WTC11 (cell line): ENCODE measurements at regions not wholly inside any gene's neighbourhood (a gene's known extent, or its start where the extent isn't known, plus 50 kb on each side); places are given as distances from the start of the nearest gene placed in this dataset.

Experiments
- ATAC-seq: fragments of 200-7000 bp; cut with Tn5 transposase; 2 replicates; pipeline ENCODE4 v1.10.0; 2021; ENCODE audit warnings: mild to moderate bottlenecking, moderate library complexity
- CTCF ChIA-PET: fragments of 300-600 bp; sonication (Branson Sonifier 250); formaldehyde crosslinking; loops from one replicate; lab custom pipeline; 2021; ENCODE audit warnings: antibody characterized with exemption; lab: Charles Lee
- POLR2A ChIA-PET: fragments of 350-600 bp; sonication (Branson Sonifier 250); formaldehyde crosslinking; loops from one replicate; lab custom pipeline; 2021; ENCODE audit warnings: antibody characterized with exemption; lab: Charles Lee
- DNase-seq: peaks from one replicate; pipeline ENCODE4 v3.0.0; 2021; ENCODE audit warnings: low spot score
- H3K27ac Mint-ChIP-seq: 2 replicates; pipeline ENCODE4 v1.8.0; 2021; ENCODE audit warnings: mixed read lengths
- H3K27me3 Mint-ChIP-seq: 2 replicates; pipeline ENCODE4 v1.8.0; 2021; ENCODE audit warnings: low read depth, mild to moderate bottlenecking, moderate library complexity, mixed read lengths
- H3K36me3 Mint-ChIP-seq: 2 replicates; pipeline ENCODE4 v1.8.0; 2021; ENCODE audit warnings: mixed read lengths
- H3K4me1 Mint-ChIP-seq: 2 replicates; pipeline ENCODE4 v1.8.0; 2022; ENCODE audit warnings: mixed read lengths
- H3K4me3 Mint-ChIP-seq: 2 replicates; pipeline ENCODE4 v1.8.0; 2021; ENCODE audit warnings: mild to moderate bottlenecking, moderate library complexity, mixed read lengths
- H3K9me3 Mint-ChIP-seq: 2 replicates; pipeline ENCODE4 v1.8.0; 2021; ENCODE audit warnings: mixed read lengths
- CDX4 ChIP-seq: fragments of 250-450 bp; sonication (Bioruptor Pico); IDR thresholded peaks from 2 replicates; pipeline ENCODE4 v1.9.0; 2021; ENCODE audit warnings: moderate library complexity, mild to moderate bottlenecking, inconsistent platforms, borderline replicate concordance
- ELF4 ChIP-seq: sonication (generic); formaldehyde crosslinking; IDR thresholded peaks from 2 replicates; pipeline ENCODE4 v1.8.1; 2022; ENCODE audit warnings: low read depth, mild to moderate bottlenecking, moderate library complexity, missing genetic modification reagents
- JAZF1 ChIP-seq: fragments of 250-450 bp; sonication (Bioruptor Pico); IDR thresholded peaks from 2 replicates; pipeline ENCODE4 v1.9.0; 2021; ENCODE audit warnings: moderate library complexity, mild to moderate bottlenecking, inconsistent platforms
- NFATC4 ChIP-seq: fragments of 250-450 bp; sonication (Bioruptor Pico); IDR thresholded peaks from 2 replicates; pipeline ENCODE4 v1.9.0; 2021; ENCODE audit warnings: mild to moderate bottlenecking
- NFYB ChIP-seq: sonication (generic); formaldehyde crosslinking; conservative IDR thresholded peaks from 2 replicates; pipeline ENCODE4 v1.8.0; 2022; ENCODE audit warnings: low read depth, missing genetic modification reagents
- NR3C1 ChIP-seq: sonication (generic); formaldehyde crosslinking; conservative IDR thresholded peaks from 2 replicates; pipeline ENCODE4 v1.8.1; 2023; ENCODE audit warnings: low read depth, mild to moderate bottlenecking, missing genetic modification reagents
- OVOL2 ChIP-seq: fragments of 250-450 bp; sonication (Bioruptor Pico); IDR thresholded peaks from 2 replicates; pipeline ENCODE4 v1.9.0; 2021; ENCODE audit warnings: mild to moderate bottlenecking, borderline replicate concordance
- PREB ChIP-seq: sonication (generic); formaldehyde crosslinking; IDR thresholded peaks from 2 replicates; pipeline ENCODE4 v1.8.1; 2022; ENCODE audit warnings: mild to moderate bottlenecking, missing genetic modification reagents, moderate library complexity, borderline replicate concordance
- TCF7 ChIP-seq: sonication (generic); formaldehyde crosslinking; IDR thresholded peaks from 2 replicates; pipeline ENCODE4 v1.8.0; 2022; ENCODE audit warnings: mild to moderate bottlenecking, low read depth, missing genetic modification reagents, moderate library complexity
- ZBTB21 ChIP-seq: sonication (generic); formaldehyde crosslinking; IDR thresholded peaks from 2 replicates; pipeline ENCODE4 v1.8.1; 2023; ENCODE audit warnings: mild to moderate bottlenecking, missing genetic modification reagents, borderline replicate concordance
- ZNF121 ChIP-seq: sonication (generic); formaldehyde crosslinking; IDR thresholded peaks from 2 replicates; pipeline ENCODE4 v1.8.0; 2023; ENCODE audit warnings: missing genetic modification reagents
- ZNF281 ChIP-seq: sonication (generic); formaldehyde crosslinking; IDR thresholded peaks from 2 replicates; pipeline ENCODE4 v1.8.0; 2023; ENCODE audit warnings: mild to moderate bottlenecking, missing genetic modification reagents
- ZNF317 ChIP-seq: sonication (generic); formaldehyde crosslinking; IDR thresholded peaks from 2 replicates; pipeline ENCODE4 v1.8.1; 2023; ENCODE audit warnings: low read depth, mild to moderate bottlenecking, moderate library complexity, missing genetic modification reagents, borderline replicate concordance
- TF ChIP-seq, protein P1 (sequence below): sonication (generic); formaldehyde crosslinking; IDR thresholded peaks from 2 replicates; pipeline ENCODE4 v1.8.1; 2023; ENCODE audit warnings: mild to moderate bottlenecking, moderate library complexity, missing genetic modification reagents
- TF ChIP-seq, protein P2 (sequence below): fragments of 250-450 bp; sonication (Bioruptor Pico); IDR thresholded peaks from 2 replicates; pipeline ENCODE4 v1.9.0; 2021; ENCODE audit warnings: mild to moderate bottlenecking, borderline replicate concordance
- TF ChIP-seq, protein P3 (sequence below): sonication (generic); formaldehyde crosslinking; IDR thresholded peaks from 2 replicates; pipeline ENCODE4 v1.8.1; 2023; ENCODE audit warnings: mild to moderate bottlenecking, missing genetic modification reagents
- TF ChIP-seq, protein P4 (sequence below): sonication (generic); formaldehyde crosslinking; IDR thresholded peaks from 2 replicates; pipeline ENCODE4 v1.8.1; 2022; ENCODE audit warnings: mild to moderate bottlenecking, moderate library complexity, missing genetic modification reagents

DNA sequence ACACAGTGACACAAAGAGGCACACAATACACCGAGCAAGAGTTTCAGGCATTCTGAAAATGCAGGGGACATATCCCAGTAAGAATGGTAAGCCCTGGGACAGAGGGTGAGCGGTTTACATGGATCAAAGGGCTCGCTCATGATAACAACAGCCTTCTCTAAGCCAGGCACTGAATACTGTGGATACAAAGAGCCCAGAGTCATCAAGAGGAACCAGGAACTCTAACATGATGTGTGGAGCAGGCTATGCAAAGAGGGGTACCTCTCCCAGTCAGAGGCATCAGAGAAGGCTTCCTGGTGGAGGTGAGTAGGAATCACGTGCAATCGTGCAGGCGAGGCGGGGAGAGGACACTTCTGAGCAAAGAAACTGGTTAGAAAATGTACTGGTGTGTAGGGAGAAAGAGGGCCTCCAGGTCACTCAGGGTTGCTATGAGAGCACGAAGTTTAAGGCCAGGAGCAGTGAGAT is 76.9 kb upstream of the EEA1 start:
- Mint-ChIP-seq H3K27ac (no peak overlapping the region; the same call in 1 of the 2 replicates), H3K4me1 (peaks cover 27% of the 10 kb centered on the region)
- no peak for DNase-seq
- CTCF ChIA-PET: no interaction called here
- POLR2A ChIA-PET: no interaction called here
- no peak for TF ChIP-seq JAZF1
- TF ChIP-seq ZNF317 (CRISPR knock-in tag): no peak
- TF ChIP-seq, protein P1, sequence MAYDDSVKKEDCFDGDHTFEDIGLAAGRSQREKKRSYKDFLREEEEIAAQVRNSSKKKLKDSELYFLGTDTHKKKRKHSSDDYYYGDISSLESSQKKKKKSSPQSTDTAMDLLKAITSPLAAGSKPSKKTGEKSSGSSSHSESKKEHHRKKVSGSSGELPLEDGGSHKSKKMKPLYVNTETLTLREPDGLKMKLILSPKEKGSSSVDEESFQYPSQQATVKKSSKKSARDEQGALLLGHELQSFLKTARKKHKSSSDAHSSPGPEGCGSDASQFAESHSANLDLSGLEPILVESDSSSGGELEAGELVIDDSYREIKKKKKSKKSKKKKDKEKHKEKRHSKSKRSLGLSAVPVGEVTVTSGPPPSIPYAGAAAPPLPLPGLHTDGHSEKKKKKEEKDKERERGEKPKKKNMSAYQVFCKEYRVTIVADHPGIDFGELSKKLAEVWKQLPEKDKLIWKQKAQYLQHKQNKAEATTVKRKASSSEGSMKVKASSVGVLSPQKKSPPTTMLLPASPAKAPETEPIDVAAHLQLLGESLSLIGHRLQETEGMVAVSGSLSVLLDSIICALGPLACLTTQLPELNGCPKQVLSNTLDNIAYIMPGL (CRISPR knock-in tag): no peak
- TF ChIP-seq NFATC4 (CRISPR knock-in tag): no peak
- TF ChIP-seq CDX4: no peak
- TF ChIP-seq, all 79 proteins: peak for 0
- no peaks in the 10 kb centered on the region for H3K27me3 Mint-ChIP-seq
- peak; percentile 53 for ATAC-seq
- H3K36me3 Mint-ChIP-seq: no peaks in the 10 kb centered on the region
- H3K9me3 Mint-ChIP-seq: no peaks in the 10 kb centered on the region
- no peak overlapping the region for H3K4me3 Mint-ChIP-seq

DNA sequence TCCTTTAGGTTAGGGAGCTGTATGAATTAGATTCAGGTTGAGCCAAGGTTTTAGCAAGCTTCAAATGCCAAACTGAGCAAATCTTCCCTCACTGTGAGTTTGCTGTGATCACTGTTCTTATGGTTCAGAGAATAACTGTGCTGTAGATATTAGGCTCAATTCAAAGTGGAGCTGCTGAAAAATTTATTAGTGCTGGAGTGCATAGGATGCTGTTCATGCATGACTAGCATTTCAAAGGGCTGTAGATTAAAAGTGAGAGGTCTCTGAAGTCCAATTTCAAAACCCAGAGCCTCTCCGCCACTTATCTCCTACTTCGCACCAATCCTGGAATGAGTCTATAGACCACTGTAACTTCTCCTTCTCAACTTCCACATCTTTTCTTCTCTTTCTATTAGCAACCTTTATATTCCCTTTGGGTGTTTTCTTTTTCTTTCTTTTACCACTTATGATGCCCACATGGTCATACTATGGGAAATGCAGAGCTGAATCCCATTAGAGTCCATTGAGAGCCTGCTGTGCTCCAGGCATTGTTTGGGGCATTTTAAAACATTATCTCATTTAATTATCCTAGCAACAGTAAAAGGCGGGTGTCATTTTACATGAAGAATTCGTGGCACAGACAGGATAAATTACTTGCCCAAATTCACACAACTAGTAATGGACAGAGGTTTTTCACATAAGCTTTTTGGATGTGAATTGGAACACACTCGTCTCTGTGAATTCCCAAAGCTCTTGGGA is 77.5 kb upstream of the EEA1 start:
- POLR2A ChIA-PET: no interaction called here
- H3K4me3 Mint-ChIP-seq: no peak overlapping the region
- no peak for TF ChIP-seq NR3C1 (CRISPR knock-in tag)
- no peak for TF ChIP-seq ZBTB21 (CRISPR knock-in tag)
- TF ChIP-seq TCF7 (CRISPR knock-in tag): no peak
- TF ChIP-seq, protein P2, sequence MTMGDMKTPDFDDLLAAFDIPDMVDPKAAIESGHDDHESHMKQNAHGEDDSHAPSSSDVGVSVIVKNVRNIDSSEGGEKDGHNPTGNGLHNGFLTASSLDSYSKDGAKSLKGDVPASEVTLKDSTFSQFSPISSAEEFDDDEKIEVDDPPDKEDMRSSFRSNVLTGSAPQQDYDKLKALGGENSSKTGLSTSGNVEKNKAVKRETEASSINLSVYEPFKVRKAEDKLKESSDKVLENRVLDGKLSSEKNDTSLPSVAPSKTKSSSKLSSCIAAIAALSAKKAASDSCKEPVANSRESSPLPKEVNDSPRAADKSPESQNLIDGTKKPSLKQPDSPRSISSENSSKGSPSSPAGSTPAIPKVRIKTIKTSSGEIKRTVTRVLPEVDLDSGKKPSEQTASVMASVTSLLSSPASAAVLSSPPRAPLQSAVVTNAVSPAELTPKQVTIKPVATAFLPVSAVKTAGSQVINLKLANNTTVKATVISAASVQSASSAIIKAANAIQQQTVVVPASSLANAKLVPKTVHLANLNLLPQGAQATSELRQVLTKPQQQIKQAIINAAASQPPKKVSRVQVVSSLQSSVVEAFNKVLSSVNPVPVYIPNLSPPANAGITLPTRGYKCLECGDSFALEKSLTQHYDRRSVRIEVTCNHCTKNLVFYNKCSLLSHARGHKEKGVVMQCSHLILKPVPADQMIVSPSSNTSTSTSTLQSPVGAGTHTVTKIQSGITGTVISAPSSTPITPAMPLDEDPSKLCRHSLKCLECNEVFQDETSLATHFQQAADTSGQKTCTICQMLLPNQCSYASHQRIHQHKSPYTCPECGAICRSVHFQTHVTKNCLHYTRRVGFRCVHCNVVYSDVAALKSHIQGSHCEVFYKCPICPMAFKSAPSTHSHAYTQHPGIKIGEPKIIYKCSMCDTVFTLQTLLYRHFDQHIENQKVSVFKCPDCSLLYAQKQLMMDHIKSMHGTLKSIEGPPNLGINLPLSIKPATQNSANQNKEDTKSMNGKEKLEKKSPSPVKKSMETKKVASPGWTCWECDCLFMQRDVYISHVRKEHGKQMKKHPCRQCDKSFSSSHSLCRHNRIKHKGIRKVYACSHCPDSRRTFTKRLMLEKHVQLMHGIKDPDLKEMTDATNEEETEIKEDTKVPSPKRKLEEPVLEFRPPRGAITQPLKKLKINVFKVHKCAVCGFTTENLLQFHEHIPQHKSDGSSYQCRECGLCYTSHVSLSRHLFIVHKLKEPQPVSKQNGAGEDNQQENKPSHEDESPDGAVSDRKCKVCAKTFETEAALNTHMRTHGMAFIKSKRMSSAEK: no peak
- TF ChIP-seq OVOL2: no peak
- no peak for TF ChIP-seq ZNF121 (CRISPR knock-in tag)
- no peak for TF ChIP-seq ELF4
- TF ChIP-seq, protein P3, sequence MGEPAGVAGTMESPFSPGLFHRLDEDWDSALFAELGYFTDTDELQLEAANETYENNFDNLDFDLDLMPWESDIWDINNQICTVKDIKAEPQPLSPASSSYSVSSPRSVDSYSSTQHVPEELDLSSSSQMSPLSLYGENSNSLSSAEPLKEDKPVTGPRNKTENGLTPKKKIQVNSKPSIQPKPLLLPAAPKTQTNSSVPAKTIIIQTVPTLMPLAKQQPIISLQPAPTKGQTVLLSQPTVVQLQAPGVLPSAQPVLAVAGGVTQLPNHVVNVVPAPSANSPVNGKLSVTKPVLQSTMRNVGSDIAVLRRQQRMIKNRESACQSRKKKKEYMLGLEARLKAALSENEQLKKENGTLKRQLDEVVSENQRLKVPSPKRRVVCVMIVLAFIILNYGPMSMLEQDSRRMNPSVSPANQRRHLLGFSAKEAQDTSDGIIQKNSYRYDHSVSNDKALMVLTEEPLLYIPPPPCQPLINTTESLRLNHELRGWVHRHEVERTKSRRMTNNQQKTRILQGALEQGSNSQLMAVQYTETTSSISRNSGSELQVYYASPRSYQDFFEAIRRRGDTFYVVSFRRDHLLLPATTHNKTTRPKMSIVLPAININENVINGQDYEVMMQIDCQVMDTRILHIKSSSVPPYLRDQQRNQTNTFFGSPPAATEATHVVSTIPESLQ: no peak
- no peak for TF ChIP-seq PREB (CRISPR knock-in tag)
- no peak for TF ChIP-seq NFYB
- no peak for TF ChIP-seq ZNF281 (CRISPR knock-in tag)
- TF ChIP-seq NFATC4 (CRISPR knock-in tag): no peak
- TF ChIP-seq, protein P4, sequence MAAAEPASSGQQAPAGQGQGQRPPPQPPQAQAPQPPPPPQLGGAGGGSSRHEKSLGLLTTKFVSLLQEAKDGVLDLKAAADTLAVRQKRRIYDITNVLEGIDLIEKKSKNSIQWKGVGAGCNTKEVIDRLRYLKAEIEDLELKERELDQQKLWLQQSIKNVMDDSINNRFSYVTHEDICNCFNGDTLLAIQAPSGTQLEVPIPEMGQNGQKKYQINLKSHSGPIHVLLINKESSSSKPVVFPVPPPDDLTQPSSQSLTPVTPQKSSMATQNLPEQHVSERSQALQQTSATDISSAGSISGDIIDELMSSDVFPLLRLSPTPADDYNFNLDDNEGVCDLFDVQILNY (CRISPR knock-in tag): no peak

More for the DNA sequence above, 77.5 kb upstream of the EEA1 start:
- CTCF ChIA-PET: interaction anchor here (0.5 kb wide), 1 partner anchor 370 kb away, joined by 3 read pairs; no protein-coding TSS in a partner anchor
- ATAC-seq: no peak; the same call in 1 of the 2 replicates
- Mint-ChIP-seq H3K4me1 (peaks cover 27% of the 10 kb centered on the region), H3K27me3 (no peaks in the 10 kb centered on the region), H3K9me3 (no peaks in the 10 kb centered on the region), H3K27ac (no peak overlapping the region), H3K36me3 (no peaks in the 10 kb centered on the region)
- DNase-seq: no peak
